DMS79 treated with DMSO at 0.1 percent for 48 hours (cell line): ENCODE measurements at regions not wholly inside any gene's neighbourhood (a gene's known extent, or its start where the extent isn't known, plus 50 kb on each side); places are given as distances from the start of the nearest gene placed in this dataset.

ENCODE experiments used
- DNase-seq: peaks from one replicate; lab custom pipeline; 2025; lab: John Stamatoyannopoulos, UW

DNA sequence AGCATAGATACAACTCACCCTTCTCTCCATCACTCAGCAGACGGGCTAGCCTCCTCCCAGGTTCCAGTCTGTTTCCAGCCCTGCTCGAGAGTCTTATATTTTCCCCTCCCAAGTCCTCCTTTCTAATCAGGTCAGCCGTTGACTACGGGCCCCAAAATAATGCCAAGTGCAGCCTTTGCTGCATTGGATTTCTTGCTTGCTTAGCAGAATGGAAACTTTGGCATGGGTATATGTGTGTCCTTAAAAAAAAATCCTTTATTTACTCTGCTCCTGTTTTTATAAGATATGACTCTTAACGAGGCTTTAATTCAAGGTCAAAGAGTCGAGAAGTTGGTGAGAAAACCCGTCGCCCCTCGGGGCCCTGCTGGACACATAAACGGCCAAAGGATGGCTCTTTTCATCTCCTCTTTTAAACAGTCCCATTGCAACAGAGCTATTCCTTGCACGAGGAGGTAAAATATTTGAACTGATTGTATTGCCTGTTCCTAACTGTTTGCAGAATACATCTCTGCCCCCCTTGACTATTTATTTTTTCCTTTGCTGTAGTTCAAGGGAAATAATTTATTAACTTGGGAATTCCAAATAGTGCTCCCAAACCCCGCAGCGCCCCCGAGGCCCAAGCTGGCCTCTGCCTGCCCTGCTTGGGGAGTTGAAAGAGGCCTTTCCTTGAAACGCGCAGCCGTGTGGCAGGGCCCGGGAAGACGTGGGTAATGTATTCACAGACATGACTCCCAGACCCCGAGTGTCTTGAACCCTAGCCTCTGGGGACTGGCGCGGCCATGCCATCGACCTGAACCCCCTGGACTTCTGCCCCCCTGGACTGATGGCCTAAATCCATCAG lies 156.5 kb upstream of the MYL2 start:
- no peak for DNase-seq

DNA sequence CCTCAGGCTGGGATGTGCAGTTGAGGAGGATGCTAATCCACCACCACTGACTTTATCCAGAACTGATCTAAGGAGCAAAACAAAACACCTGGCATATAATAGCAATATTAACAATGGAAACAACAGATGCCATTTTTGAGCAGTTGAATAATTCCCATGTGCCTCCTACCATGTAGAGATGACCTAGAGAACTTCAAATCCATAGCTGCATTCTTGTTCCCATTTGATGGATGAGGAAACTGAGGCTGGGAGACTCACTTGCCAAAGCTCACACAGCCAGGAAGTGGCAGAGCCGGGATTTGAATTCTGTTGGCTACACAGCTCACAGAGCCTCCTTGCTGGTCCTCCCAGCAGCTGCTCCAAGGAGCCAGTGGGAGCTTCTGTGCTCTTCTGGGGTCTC lies 155.8 kb upstream of the MYL2 start:
- no peak for DNase-seq

DNA sequence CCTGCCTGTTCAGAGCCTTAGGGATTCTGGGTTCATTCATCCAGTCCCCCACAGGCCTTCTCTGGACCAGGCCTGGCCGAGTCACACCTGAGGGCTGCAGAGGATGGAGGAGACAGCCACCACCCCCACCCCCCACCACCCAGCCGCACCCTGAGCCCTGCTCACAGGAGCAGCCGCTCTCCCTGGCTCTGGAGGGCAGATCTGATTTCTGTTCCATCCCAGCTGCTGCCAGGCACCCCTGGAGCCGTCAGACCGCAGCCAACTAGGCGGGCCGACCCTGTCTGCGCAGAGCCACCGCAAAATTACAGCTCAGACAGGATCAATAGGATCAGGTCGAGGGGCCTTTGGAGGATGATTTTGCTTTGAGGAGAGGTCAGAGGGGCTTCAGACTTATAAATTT lies 154.6 kb upstream of the MYL2 start:
- DNase-seq, result no peak

- DNase-seq, result no peak
These were observed 154.2 kb upstream of the MYL2 start for GRCh38 chr12:111074559-111074958.

DNA sequence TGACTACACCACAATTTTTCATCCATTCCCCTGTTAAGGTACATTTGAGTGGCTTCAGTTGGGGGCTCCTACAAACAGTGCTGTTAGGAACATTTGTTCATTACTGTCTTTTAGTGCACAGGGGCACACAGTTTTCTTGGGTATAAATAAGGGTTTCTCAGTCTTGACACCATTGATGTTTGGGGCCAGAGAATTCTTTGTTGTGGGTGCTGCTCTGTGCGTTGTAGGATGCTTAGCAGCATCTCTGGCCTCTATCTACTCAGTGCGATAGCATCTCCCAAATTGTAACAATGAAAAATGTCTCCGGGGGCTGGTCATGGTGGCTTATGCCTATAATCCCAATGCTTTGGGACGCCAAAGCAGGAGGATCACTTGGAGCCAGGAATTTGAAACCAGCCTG lies 153.0 kb upstream of the MYL2 start:
- no peak for DNase-seq

- no peak for DNase-seq
These were observed 151.9 kb upstream of the MYL2 start for GRCh38 chr12:111072299-111072698.

DNA sequence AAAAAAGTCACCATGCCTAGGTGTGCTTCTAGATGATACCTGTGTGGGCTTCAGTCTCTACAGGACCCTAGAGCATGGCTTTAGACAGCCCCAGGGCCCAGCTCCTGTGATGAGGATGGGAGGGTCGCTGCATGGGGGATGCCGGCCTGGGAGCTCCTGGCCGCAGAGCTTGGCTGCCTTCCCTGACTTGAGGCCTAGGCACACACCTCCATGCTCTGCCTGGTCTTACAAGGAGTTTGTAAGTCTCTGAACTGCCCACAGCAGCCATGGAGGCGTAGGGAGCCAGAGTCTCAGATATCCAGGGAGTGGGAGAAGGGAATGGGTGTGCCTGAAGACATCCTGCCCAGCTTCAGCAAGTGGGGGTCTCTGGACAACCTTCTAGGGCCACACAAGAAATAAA lies 149.5 kb upstream of the MYL2 start:
- DNase-seq, result no peak

GRCh38 chr12:111068290-111068689 lies 147.9 kb upstream of the MYL2 start:
- DNase-seq, result no peak

GRCh38 chr12:111067498-111067897 lies 147.1 kb upstream of the MYL2 start:
- DNase-seq, result no peak

GRCh38 chr12:111066744-111067437 lies 146.5 kb upstream of the MYL2 start:
- DNase-seq, result no peak

GRCh38 chr12:111064982-111065381 lies 144.6 kb upstream of the MYL2 start:
- no peak for DNase-seq

GRCh38 chr12:111064154-111064553 lies 143.8 kb upstream of the MYL2 start:
- no peak for DNase-seq

DNA sequence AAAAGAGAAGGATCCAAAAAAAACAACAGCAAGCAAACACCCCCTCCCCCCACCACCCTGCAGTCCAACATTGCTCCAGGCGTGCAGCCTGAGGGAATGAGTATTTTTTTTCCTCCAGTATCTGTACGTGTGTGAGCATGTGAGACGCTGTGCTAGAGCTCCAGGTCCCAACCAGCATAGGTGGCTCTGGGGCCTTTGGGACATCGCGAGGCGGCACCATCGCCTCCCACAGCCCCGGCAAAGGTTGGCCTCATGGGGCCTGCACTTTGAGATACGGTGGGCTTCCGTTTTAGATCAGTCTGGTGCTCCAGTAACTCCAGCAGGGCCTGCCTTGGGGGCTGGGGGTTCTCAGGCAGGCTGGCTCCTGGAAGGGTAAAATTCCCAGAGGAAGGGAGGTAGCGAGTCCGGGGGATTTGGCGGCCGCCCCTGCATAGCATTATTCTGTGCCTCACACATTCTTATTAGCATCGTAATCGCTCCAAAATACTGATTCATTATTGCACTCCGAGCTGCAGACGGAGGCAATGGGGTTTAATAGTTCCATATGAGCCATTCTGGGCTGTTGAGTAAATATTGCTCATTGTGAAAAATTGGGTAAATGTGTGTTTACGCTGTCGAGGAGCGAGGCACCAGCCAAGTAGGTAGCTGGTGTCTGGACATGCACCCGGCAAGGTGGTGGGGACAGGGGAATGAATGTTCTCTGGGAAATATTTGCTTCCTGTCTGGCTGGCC lies 143.1 kb upstream of the MYL2 start:
- no peak for DNase-seq

GRCh38 chr12:111057701-111058425 lies 137.5 kb upstream of the MYL2 start:
- no peak for DNase-seq

GRCh38 chr12:111056618-111057521 lies 136.5 kb upstream of the MYL2 start:
- DNase-seq, result no peak

DNA sequence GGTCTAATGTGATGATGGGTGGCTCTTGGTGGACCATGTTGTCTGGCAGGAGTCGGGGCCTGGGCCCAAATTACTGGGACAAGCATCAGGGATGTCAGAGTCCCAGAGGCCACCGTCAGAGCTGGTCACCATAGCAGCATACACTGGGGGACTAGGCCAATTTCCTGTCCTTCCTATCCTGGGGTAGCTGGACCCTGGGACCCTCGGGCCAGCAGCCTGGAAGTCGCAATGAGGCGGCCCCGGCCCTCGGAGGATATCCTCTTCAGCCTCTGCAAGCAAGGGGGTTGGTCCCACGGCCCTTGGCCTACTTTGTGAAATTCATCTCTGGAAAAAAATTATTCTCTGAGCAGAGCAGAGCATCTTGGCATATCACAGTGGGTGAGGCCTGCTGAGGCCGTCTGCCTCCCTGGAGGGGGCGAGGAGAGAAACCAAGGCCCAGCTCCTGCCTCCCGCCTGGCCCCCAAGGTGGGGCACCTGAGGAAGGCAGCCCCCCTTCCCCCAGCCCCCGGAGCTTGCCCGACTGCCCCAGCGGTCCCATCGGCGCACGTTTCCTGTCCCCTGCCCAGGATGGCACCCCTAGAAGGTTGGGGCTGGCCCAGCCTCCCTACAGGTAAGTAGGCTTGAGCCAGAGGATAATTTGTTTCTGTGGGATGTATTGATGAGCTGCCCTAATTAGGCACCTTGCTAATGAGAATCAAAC lies 135.0 kb upstream of the MYL2 start:
- DNase-seq, result no peak

DNA sequence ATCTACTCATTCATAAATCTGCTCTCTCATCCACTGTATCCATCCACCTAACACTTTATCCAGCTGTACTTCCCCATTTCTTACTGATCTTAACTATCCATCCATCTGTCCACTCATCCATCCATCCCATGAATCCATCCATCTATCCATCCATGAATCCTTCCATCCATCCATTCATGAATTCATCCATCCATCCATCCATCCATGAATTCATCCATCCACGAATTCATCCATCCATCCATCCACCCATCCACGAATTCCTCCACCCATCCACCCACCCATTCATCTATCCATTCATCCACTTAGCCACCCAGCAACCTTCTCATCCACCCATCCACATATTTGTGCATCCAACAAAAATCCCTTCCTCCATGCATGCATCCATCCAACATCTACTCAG lies 128.6 kb upstream of the MYL2 start:
- no peak for DNase-seq

DNA sequence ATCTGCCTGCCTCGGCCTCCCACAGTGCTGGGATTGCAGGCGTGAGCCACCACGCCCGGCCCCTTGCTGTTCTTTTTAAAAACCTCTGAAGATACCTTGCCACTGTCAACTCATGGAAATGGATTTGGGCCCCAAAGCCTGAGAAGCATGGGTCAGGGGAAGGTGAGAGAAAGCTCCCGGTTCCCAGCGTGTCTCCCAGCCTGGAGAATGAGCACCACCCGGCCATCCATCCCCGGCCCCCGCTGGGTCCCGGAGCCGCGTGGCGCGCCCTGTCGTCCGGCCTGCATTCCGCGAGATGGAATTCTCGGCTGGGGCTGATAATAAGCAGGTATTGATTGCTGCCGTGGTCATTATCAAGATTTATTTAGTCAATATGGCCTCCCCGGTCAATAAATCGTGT lies 126.5 kb upstream of the MYL2 start:
- DNase-seq, result no peak

GRCh38 chr12:111045941-111046340 lies 125.6 kb upstream of the MYL2 start:
- no peak for DNase-seq

- no peak for DNase-seq
These were observed 120.7 kb upstream of the MYL2 start for GRCh38 chr12:111041091-111041490.

GRCh38 chr12:111040690-111041089 lies 120.3 kb upstream of the MYL2 start:
- no peak for DNase-seq
